ENCODE measurements at regions not wholly inside any gene's neighbourhood (a gene's known extent, or its start where the extent isn't known, plus 50 kb on each side); places are given as distances from the start of the nearest gene placed in this dataset.

DNA sequence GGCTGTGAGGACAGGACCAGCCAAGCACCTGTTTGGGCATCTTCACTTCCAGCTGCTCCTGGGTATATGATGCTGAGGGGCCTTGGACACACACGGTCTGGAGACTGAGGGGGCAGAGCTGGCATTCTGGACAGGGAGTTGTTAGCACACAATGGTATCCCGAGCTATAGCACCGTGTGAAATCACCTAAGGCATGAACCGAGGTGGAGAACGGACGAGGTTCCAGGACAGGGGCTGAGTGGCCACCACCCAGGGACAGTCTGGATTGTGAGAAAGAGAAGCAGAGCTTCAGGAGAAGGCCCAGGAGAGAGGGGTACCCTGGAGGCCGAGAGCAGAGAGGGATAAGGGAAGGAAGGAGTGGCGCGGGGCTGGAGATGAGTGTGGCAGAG is 571.8 kb downstream of the TCERG1L start:
- DNase-seq (ENCODE audit: low read depth): no peak
- TF ChIP-seq, protein P1, sequence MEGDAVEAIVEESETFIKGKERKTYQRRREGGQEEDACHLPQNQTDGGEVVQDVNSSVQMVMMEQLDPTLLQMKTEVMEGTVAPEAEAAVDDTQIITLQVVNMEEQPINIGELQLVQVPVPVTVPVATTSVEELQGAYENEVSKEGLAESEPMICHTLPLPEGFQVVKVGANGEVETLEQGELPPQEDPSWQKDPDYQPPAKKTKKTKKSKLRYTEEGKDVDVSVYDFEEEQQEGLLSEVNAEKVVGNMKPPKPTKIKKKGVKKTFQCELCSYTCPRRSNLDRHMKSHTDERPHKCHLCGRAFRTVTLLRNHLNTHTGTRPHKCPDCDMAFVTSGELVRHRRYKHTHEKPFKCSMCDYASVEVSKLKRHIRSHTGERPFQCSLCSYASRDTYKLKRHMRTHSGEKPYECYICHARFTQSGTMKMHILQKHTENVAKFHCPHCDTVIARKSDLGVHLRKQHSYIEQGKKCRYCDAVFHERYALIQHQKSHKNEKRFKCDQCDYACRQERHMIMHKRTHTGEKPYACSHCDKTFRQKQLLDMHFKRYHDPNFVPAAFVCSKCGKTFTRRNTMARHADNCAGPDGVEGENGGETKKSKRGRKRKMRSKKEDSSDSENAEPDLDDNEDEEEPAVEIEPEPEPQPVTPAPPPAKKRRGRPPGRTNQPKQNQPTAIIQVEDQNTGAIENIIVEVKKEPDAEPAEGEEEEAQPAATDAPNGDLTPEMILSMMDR (conservative IDR thresholded peaks at IDR 0.05; ENCODE audit: low read depth, low read length): no peak
- no peak overlapping the region for H3K4me3 ChIP-seq (ENCODE audit: low read depth, low read length)

DNA sequence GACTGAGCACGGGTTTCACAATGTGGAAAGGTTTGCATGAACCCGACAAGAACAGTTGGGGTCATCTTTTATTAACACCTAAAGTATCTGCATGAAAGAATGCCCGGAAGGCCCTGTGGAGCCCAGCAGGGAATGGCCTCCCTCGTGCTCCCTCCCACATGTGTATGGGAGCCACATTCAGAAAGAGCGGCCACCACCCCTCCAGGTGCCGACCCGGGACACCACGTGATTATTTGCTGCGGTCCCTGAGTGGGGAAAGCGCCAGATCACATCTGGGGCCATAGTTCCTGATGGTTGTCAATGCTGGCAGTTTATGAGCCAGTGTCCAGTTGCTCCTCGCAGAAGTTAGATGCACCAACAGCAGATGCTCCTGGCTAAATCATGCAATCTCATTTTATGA is 571.4 kb downstream of the TCERG1L start:
- DNase-seq (ENCODE audit: low read depth): no peak
- TF ChIP-seq, protein P1 (conservative IDR thresholded peaks at IDR 0.05; ENCODE audit: low read depth, low read length): no peak
- H3K4me3 ChIP-seq (ENCODE audit: low read depth, low read length): no peak overlapping the region

DNA sequence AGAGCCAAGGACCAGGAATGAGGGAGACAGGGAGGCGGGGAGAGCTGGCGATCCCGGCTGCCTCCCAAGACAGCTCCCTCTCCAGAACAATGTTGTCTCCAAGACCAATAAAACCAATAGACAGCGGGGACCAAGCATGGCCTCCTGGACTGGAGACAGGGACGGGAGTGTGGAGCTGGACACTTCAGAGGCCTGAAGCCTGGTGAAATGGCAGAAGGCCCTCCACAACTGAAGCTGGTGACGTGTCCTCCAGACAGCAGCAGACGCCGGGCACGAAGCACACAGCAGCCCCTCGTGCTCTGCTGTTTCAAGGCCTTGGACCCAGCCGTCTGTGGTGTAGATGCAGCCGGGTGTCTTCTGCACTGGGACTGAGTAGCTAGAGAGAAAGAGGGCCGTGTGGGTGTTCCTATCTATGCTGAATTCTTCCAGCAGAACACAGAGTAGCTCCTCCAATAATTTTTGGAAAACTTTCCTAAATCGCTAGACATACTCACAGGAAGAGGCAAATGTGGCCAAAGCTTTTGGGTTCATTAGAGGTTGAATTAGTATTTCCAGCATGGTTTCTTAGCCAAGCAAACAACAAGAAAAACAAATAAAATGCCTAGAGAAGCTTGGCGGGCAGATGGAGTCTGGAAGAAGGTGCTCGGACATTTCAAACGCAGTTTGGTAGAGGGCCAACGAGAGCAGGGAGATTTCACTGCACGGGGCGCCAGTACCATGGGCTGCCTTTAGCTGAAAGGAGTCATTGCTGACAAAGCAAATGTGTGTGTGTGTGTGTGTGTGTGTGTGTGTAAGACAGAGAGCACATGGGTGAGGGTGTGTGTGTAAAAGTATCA is 570.4 kb downstream of the TCERG1L start:
- no peak overlapping the region for H3K4me3 ChIP-seq (ENCODE audit: low read depth, low read length)
- TF ChIP-seq, protein P1 (conservative IDR thresholded peaks at IDR 0.05; ENCODE audit: low read depth, low read length): no peak
- DNase-seq (ENCODE audit: low read depth): no peak

DNA sequence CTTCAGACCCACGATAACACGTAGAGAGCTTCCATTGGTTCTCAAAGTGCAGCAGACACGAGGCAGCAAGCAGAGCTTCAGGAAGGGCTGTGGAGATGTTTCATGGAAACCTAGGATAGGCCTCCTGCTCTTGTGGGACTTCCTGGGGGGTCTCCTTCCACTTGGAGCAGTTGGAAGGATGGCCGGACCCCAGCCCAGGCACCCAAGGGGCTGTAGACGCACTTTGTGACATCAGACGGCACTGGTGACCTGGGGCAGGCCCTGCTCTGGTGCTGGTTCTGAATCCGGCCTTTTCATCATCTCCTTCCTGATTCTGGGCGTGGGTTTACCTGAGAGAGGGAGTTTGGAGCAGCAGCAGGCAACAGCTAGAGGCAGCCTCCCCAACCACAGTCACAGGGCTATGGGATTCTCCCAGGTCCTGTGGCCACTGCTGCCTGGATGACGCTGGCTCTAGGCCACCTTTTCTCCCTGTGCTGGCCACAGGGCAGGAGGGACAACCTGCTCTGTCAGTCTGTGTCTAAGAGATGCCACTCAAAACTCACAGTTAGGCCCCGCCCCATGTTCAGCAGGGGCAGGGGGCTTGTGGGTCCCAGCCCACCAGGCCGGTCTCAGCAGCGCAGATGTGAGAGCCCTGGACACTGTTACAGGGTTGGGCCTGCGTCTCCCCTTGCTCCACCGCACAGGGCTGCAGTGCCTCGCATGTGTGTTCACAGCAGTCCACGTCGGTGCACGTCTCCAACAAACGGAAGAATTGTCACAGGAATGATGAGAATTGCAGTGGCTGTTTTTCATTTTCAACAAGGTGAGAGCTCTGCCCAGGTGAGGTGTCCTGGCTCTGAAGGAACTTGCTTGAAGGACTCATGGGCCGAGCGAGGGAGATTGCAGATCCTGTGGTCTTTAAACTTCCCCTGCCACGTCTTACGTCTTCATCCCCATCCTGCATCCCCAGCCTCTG is 569.3 kb downstream of the TCERG1L start:
- TF ChIP-seq, protein P1 (conservative IDR thresholded peaks at IDR 0.05; ENCODE audit: low read depth, low read length): no peak
- H3K4me3 ChIP-seq (ENCODE audit: low read depth, low read length): no peak overlapping the region
- no peak for DNase-seq (ENCODE audit: low read depth)

DNA sequence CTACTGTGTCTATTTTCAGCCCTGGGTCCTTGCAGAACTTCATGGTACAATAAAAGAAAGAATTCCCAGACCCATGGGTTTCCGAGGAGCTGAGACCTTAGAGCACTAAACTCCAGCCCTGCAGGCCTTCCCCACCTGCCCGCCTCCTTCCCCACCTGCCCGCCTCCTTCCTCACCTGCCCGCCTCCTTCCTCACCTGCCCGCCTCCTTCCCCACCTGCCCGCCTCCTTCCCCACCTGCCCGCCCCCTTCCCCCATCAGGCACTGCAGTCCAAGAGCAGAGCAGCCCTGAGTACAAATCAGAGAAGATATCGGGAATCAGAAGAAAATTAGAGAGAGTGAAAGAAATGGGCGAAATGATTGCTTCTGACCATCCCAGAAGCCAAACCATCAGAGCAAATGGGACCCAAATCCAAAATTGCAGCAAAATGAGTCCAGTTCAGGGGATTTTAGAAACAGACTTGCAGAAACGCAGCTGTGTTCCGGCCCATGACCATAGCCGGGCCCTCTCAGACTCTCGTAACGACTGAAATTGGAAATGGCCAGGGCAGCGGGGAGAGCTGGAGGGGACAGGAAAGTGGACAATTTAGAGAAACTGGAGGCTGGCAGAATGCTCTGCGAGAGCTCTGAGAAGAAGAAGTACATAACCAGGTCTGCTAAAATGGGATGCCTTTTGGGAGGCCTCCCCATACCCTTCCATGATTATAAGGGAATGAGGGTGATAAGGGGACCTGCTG is 568.4 kb downstream of the TCERG1L start:
- TF ChIP-seq, protein P1 (conservative IDR thresholded peaks at IDR 0.05; ENCODE audit: low read depth, low read length): no peak
- DNase-seq (ENCODE audit: low read depth): no peak
- no peak overlapping the region for H3K4me3 ChIP-seq (ENCODE audit: low read depth, low read length)

DNA sequence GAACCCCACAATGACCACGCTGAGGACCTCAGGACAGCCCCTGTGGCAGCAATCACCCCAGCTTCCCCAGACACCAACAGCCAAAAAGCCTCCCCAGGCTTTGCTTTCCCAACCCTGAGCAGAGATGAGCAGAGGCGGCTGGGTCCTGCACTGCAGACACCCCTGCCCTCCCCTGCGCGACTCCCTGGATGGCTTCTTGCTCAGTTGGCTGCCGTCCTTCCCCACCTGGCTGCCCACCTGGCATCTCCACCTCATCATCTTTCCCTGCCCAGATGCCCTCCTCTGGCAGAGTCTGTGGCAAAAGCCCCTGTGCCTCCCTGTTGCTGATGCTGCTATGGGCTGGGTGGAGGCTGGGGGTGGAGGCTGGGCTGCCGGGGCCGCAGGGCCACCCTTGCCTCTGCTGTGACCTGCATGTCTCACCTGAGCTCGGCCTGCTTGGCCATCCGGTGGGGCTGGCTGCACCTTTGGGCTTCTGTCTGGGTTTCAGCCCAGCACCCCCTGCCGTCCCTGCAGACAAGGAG is 567.7 kb downstream of the TCERG1L start:
- H3K4me3 ChIP-seq (ENCODE audit: low read depth, low read length): no peak overlapping the region
- TF ChIP-seq, protein P1 (conservative IDR thresholded peaks at IDR 0.05; ENCODE audit: low read depth, low read length): no peak
- no peak for DNase-seq (ENCODE audit: low read depth)

All from epithelial cell of proximal tubule (primary cell).